AG10803 (cell line): ENCODE measurements at regions not wholly inside any gene's neighbourhood (a gene's known extent, or its start where the extent isn't known, plus 50 kb on each side); places are given as distances from the start of the nearest gene placed in this dataset.
"Not testable (repeated sequence)": the region's sequence is repeated elsewhere in the genome, so short reads cannot be mapped to it uniquely, and the experiment has no call there.

Experiments
- DNase-seq: peaks from one replicate; pipeline ENCODE4 v3.0.0; 2010; ENCODE audit warnings: low read depth
- H3K4me3 ChIP-seq: 2 replicates; pipeline ENCODE4 v1.5.1; 2011; ENCODE audit warnings: mild to moderate bottlenecking, low read length, control low read depth
- TF ChIP-seq, protein P1 (sequence below): conservative IDR thresholded peaks from 2 replicates; pipeline ENCODE4 v1.5.1; 2011; ENCODE audit warnings: mild to moderate bottlenecking, low read length, control low read depth, inconsistent platforms

DNA sequence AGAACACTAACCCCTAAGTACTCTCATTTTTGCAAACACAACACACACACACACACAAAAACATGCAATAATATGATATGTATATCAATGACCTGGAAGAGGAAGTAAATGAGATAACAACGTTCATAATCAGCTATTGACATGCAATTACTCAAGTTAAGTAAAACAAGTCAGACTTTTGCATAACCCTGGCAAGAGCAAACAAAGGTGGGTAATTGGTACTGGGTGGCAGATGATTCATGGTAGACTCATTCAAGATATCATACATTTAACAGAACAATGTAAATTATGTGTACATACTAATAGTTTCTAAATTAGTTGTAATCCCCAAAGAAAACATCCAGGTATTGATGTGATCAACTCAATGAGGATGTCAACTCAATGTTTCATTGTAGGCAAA is 508.8 kb downstream of the DACH1 start:
- DNase-seq = no peak
- no peak overlapping the region for H3K4me3 ChIP-seq
- TF ChIP-seq, protein P1, sequence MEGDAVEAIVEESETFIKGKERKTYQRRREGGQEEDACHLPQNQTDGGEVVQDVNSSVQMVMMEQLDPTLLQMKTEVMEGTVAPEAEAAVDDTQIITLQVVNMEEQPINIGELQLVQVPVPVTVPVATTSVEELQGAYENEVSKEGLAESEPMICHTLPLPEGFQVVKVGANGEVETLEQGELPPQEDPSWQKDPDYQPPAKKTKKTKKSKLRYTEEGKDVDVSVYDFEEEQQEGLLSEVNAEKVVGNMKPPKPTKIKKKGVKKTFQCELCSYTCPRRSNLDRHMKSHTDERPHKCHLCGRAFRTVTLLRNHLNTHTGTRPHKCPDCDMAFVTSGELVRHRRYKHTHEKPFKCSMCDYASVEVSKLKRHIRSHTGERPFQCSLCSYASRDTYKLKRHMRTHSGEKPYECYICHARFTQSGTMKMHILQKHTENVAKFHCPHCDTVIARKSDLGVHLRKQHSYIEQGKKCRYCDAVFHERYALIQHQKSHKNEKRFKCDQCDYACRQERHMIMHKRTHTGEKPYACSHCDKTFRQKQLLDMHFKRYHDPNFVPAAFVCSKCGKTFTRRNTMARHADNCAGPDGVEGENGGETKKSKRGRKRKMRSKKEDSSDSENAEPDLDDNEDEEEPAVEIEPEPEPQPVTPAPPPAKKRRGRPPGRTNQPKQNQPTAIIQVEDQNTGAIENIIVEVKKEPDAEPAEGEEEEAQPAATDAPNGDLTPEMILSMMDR = no peak

- TF ChIP-seq, protein P1 = no peak
- DNase-seq = no peak
- no peak overlapping the region for H3K4me3 ChIP-seq
Observed at GRCh38 chr13:71355010-71355409, 512.0 kb downstream of the DACH1 start.

DNA sequence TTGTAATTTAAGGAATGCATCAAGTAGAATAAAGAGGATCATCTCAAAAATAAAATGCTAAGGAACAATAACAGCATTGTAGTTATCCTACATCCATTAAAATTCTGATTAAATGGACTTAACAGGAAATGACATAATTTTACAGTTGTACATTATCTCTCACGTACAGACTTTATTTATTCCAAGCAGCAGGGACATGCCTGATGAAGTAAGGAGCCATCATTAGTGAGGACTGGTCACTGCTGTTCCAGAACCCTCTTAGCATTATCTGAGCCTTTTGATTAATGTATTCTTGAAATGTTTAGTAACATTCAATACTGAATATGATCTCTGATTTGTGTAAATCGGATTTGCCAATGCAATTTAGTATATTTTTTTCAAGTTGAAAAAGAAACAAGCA is 516.1 kb downstream of the DACH1 start:
- no peak for DNase-seq
- TF ChIP-seq, protein P1 = no peak
- H3K4me3 ChIP-seq = no peak overlapping the region

DNA sequence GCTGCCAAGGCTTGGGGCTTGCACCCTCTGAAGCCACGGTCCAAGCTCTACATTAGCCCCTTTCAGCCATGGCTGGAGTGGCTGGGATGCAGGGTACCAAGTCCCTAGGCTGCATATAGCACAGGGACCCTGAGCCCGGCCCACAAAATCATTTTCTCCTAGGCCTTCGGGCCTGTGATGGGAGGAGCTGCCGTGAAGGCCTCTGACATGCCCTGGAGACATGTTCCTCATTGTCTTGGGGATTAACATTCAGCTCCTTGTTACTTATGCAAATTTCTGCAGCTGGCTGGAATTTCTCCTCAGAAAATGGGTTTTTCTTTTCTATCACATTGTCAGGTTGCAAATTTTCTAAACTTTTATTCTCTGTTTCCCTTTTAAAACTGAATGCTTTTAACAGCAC is 521.1 kb downstream of the DACH1 start:
- not testable (repeated sequence) for DNase-seq

GRCh38 chr13:71339736-71340135 is 527.3 kb downstream of the DACH1 start:
- TF ChIP-seq, protein P1 = no peak
- DNase-seq = no peak

More for the DNA sequence above, 521.1 kb downstream of the DACH1 start:
- not testable (repeated sequence) for H3K4me3 ChIP-seq

DNA sequence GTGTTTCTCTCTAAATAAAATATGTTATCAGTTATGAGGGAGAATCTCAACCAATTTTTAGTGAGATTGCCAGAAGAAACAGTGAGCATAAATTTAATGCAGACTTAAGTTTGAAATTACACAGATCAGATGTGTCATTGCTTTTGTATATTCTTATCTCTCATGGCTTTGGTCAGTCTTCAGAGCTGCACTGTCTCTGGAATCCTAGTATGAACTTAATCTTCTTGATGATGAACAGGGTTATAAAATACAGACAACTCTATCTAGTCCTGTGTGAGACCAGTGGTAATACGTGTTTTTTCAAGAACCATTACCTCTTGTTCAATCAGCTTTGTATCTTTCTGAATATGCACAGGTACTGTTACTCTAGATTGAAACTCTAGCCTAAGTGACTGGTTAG is 528.0 kb downstream of the DACH1 start:
- DNase-seq = no peak
- TF ChIP-seq, protein P1 = no peak

More at GRCh38 chr13:71339736-71340135, 527.3 kb downstream of the DACH1 start:
- no peak overlapping the region for H3K4me3 ChIP-seq

DNA sequence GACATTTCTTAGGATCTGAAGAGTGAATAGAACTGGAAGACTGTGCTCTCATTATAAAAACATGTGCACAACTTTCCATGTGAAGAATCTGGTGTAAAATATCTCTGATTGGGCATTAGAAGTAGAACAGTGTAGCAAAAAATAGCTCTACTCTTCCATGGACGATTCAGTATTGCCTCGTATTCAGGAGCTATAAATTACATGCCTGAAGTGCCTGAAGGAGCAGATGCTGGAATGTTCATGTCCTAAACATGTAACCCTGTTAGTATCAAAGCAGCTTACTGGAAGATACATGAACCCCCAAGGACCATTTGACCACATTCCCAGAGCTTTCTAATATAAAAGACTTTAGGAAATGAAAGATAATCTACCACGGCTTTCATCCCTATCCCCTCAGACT is 528.9 kb downstream of the DACH1 start:
- H3K4me3 ChIP-seq = no peak overlapping the region
- TF ChIP-seq, protein P1 = no peak
- DNase-seq = no peak

More for the DNA sequence above, 528.0 kb downstream of the DACH1 start:
- H3K4me3 ChIP-seq = no peak overlapping the region

DNA sequence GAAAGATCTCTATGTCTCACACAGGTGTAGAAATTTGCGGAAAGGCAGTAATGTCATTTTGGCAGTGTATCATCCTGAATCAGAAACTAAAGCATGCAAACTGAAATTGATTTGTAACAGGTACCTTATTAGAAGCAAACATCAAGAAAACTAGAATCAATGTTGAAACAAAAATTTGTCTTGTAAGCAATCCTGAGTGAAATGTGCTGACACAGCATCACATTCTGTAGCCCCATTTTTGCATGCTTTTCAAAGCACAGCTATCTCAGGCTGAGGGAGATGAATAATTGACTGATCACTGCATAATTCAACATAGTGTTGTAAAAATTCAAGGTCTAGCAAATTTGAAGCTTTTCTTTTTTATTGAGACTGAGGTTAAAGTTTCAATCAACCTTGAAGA is 539.7 kb downstream of the DACH1 start:
- no peak overlapping the region for H3K4me3 ChIP-seq
- no peak for DNase-seq
- TF ChIP-seq, protein P1 = no peak
